Neuron (in vitro differentiated cells): ENCODE measurements at regions not wholly inside any gene's neighbourhood (a gene's known extent, or its start where the extent isn't known, plus 50 kb on each side); places are given as distances from the start of the nearest gene placed in this dataset.
"Not testable (repeated sequence)": the region's sequence is repeated elsewhere in the genome, so short reads cannot be mapped to it uniquely, and the experiment has no call there.

Experiments used
- H2AFZ ChIP-seq: one replicate; pipeline ENCODE4 v1.6.1; 2013; ENCODE audit warnings: low read depth, mild to moderate bottlenecking, inconsistent platforms, low read length, moderate library complexity
- H3K27me3 ChIP-seq: one replicate; pipeline ENCODE4 v1.6.1; 2013; ENCODE audit warnings: low read length; ENCODE audit not compliant: insufficient read depth
- H3K36me3 ChIP-seq: one replicate; pipeline ENCODE4 v1.6.1; 2013; ENCODE audit warnings: low read length; ENCODE audit not compliant: insufficient read depth
- H3K4me1 ChIP-seq: one replicate; pipeline ENCODE4 v1.6.1; 2013; ENCODE audit warnings: low read length; ENCODE audit not compliant: insufficient read depth
- H3K4me3 ChIP-seq: 2 replicates; pipeline ENCODE4 v1.5.1; 2013; ENCODE audit warnings: mild to moderate bottlenecking, low read length, moderate library complexity
- H3K9me3 ChIP-seq: one replicate; pipeline ENCODE4 v1.6.1; 2013; ENCODE audit warnings: low read length

- H3K36me3 ChIP-seq, result no peaks in the 10 kb centered on the region
- peaks cover 10% of the 10 kb centered on the region for H3K4me1 ChIP-seq
These were observed 829.5 kb downstream of the REEP3 start for GRCh38 chr10:64350665-64351064.

DNA sequence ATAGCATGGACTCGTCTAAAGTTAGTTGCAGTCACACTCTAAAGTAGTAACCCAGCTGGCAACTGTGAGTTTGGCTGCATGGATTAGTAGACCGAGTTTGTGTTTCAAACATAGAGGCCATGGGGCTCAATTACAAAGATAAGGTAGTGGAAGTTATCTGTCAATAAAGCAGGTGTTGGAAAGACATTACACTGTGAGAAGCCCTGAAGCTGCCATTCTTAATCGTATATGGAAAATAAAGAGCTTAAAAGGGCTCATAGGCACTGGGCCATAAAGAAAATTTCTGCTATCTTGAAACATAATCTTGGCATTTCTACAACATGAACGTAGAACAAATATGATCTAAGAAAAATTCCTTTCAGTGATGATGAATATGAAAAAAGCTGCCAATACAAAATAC, 837.7 kb downstream of the REEP3 start:
- Histone ChIP-seq H3K9me3 (no peaks in the 10 kb centered on the region), H3K36me3 (no peaks in the 10 kb centered on the region), H3K27me3 (no peaks in the 10 kb centered on the region), H2AFZ (no peak overlapping the region), H3K4me1 (no peaks in the 10 kb centered on the region), H3K4me3 (no peak overlapping the region)

More at GRCh38 chr10:64350665-64351064, 829.5 kb downstream of the REEP3 start:
- H3K27me3 ChIP-seq, result no peaks in the 10 kb centered on the region
- H2AFZ ChIP-seq, result no peak overlapping the region
- H3K9me3 ChIP-seq, result no peaks in the 10 kb centered on the region
- no peak overlapping the region for H3K4me3 ChIP-seq

GRCh38 chr10:64360240-64360639, 839.0 kb downstream of the REEP3 start:
- H3K27me3 ChIP-seq, H3K36me3 ChIP-seq, H2AFZ ChIP-seq, H3K9me3 ChIP-seq, H3K4me1 ChIP-seq, H3K4me3 ChIP-seq: not testable (repeated sequence)

- no peak overlapping the region for H2AFZ ChIP-seq
- no peaks in the 10 kb centered on the region for H3K27me3 ChIP-seq
- H3K9me3 ChIP-seq, result no peaks in the 10 kb centered on the region
- no peaks in the 10 kb centered on the region for H3K4me1 ChIP-seq
- no peaks in the 10 kb centered on the region for H3K36me3 ChIP-seq
- H3K4me3 ChIP-seq, result no peak overlapping the region
These were observed 842.5 kb downstream of the REEP3 start for GRCh38 chr10:64363687-64364086.

DNA sequence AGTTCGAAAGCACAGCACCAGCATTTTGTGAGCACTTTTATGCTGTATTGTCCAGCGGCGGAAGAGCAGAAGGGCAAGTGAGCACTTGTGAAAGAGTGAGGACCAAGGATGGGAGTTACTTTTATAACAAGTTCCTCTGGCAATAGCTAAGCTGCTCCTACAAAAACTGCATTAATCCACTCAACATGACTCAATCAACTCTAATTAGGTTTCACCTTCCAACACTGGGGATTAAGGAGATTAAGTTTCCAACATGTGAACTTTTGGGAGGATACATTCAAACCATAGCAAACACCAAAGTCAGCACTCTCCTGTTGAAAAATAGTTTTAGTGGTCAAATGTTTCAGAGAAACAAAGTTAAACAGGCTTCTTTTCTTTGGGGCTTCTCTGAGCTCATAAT, 844.5 kb downstream of the REEP3 start:
- no peaks in the 10 kb centered on the region for H3K27me3 ChIP-seq
- H2AFZ ChIP-seq, result no peak overlapping the region
- no peak overlapping the region for H3K4me3 ChIP-seq
- no peaks in the 10 kb centered on the region for H3K4me1 ChIP-seq
- no peaks in the 10 kb centered on the region for H3K36me3 ChIP-seq
- H3K9me3 ChIP-seq, result no peaks in the 10 kb centered on the region

DNA sequence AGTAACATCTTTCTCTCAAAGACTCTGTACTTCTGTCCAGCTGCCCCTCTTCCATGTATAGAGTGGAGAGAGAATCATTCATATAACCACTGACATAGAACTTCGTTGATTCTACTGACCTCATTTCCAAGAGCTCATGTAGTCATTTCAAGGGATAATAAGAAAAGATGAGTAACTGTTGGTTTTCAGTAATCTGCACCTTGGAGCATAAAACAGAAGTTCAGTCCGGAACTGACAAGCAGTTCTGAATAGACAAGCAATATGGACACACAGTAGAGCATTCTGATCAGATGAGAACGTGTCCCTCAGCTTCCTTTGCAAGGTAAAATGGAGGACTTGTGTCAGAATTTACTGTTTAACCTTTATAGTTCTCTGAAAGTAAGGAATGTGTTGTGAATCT, 847.1 kb downstream of the REEP3 start:
- Histone ChIP-seq H3K4me1 (no peaks in the 10 kb centered on the region), H3K27me3 (no peaks in the 10 kb centered on the region), H3K9me3 (no peaks in the 10 kb centered on the region), H2AFZ (no peak overlapping the region), H3K4me3 (no peak overlapping the region), H3K36me3 (no peaks in the 10 kb centered on the region)

GRCh38 chr10:64369885-64370773, 848.9 kb downstream of the REEP3 start:
- no peaks in the 10 kb centered on the region for H3K27me3 ChIP-seq

DNA sequence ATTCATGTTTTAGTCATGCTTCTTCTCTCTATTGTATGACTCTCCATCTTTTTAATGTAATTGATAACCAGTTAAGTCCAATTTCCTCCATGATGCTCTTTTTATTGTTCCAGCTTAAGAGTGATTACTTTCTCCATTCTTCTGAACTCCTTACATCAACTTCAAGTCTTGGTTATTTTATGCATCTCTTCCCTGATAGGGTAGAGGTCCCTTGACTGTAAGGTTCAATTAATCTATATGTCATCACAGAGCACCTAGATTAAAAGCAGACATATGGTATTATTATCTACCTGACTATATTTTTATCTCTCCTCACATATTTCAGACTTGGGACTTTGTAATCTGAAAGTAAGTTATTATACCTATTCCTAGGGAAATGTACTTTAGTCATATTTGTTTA, 853.1 kb downstream of the REEP3 start:
- Histone ChIP-seq H3K9me3 (no peaks in the 10 kb centered on the region), H3K36me3 (no peaks in the 10 kb centered on the region), H2AFZ (no peak overlapping the region), H3K27me3 (no peaks in the 10 kb centered on the region), H3K4me1 (no peaks in the 10 kb centered on the region), H3K4me3 (no peak overlapping the region)

More at GRCh38 chr10:64369885-64370773, 848.9 kb downstream of the REEP3 start:
- Histone ChIP-seq H2AFZ (no peak overlapping the region), H3K4me1 (no peaks in the 10 kb centered on the region), H3K9me3 (no peaks in the 10 kb centered on the region), H3K4me3 (no peak overlapping the region), H3K36me3 (no peaks in the 10 kb centered on the region)

- Histone ChIP-seq H3K27me3 (no peaks in the 10 kb centered on the region), H3K36me3 (no peaks in the 10 kb centered on the region), H3K4me3 (no peak overlapping the region), H2AFZ (no peak overlapping the region), H3K4me1 (no peaks in the 10 kb centered on the region), H3K9me3 (no peaks in the 10 kb centered on the region)
These were observed 855.0 kb downstream of the REEP3 start for GRCh38 chr10:64376167-64376566.

DNA sequence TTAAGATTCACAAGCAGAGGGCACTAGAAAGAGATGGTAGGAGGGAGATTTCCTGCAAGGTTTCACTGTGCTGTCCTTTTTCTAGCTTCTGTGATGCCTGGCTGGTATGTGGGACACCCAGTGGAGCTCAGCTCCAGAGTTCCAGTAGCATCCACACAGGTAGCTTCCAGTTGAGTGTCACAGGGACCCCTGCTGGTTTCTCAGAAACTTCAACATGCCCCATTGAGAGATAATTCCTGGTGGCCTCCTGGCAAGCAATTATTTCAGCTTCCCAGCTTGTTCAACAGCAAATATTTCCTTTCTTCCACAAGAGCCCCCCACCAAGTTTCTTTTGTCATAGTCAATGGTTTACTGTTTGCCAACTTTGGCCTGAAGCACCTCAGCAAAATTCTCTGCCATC, 858.7 kb downstream of the REEP3 start:
- H3K36me3 ChIP-seq, result no peaks in the 10 kb centered on the region
- H2AFZ ChIP-seq, result no peak overlapping the region
- no peaks in the 10 kb centered on the region for H3K27me3 ChIP-seq
- H3K4me1 ChIP-seq, result peaks cover under 1% of the 10 kb centered on the region
- H3K9me3 ChIP-seq, result no peaks in the 10 kb centered on the region
- H3K4me3 ChIP-seq, result no peak overlapping the region

DNA sequence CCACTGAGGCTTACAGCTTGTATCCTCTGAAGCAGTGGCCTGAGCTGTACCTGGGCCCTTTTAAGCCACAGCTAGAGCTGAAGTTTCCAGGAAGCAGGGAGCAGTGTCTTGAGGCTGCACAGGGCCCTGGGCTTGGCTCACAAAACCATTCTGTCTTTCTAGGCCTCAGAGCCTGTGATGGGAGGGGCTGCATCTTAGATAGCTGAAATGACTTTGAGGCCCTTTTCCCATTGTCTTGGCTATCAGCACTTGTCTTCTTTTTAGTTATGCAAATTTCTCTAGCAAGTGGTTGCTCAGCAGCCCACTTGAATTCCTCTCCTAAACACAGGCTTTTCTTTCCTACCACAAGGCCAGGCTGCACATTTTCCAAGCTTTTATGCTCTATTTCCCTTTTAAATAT, 864.2 kb downstream of the REEP3 start:
- Histone ChIP-seq H3K27me3 (no peaks in the 10 kb centered on the region), H3K4me1 (peaks cover 10% of the 10 kb centered on the region), H2AFZ (peak overlapping the region; percentile 63), H3K36me3 (no peaks in the 10 kb centered on the region), H3K9me3 (no peaks in the 10 kb centered on the region), H3K4me3 (no peak overlapping the region)

DNA sequence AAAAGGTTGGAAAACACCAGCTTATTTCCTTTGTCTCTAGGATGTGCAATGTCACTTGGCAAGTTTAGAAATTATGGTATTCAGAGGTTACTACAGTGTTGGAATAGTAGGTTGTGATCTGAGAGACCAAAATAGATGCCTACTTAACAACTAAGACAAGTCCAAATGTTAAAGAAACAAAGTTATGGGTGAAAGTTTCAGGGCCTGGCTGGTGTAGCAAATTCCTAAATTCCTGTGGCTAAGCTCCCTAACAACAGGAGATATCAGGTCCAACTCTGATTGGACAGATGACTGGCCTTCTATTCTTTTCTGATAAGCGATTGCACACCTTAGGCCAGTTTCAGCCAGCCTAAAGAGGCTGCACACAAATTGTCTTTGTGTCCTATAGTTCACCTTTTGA, 873.5 kb downstream of the REEP3 start:
- no peaks in the 10 kb centered on the region for H3K36me3 ChIP-seq
- H3K27me3 ChIP-seq, result no peaks in the 10 kb centered on the region
- H3K4me1 ChIP-seq, result no peaks in the 10 kb centered on the region
- no peaks in the 10 kb centered on the region for H3K9me3 ChIP-seq
- no peak overlapping the region for H3K4me3 ChIP-seq
- no peak overlapping the region for H2AFZ ChIP-seq

GRCh38 chr10:64396105-64396708, 875.0 kb downstream of the REEP3 start:
- Histone ChIP-seq H3K4me1 (no peaks in the 10 kb centered on the region), H2AFZ (no peak overlapping the region), H3K36me3 (no peaks in the 10 kb centered on the region), H3K27me3 (no peaks in the 10 kb centered on the region), H3K4me3 (no peak overlapping the region), H3K9me3 (no peaks in the 10 kb centered on the region)
